Subcutaneous abdominal adipose tissue (tissue), 5 donors: ENCODE measurements at regions not wholly inside any gene's neighbourhood (a gene's known extent, or its start where the extent isn't known, plus 50 kb on each side); places are given as distances from the start of the nearest gene placed in this dataset.

Experiments
- H3K27ac ChIP-seq: one replicate; pipeline ENCODE4 v1.7.0; 2013; ENCODE audit warnings: low read depth, mild to moderate bottlenecking, inconsistent platforms, low read length, moderate library complexity
- H3K27me3 ChIP-seq, 5 donors: one replicate each; pipeline ENCODE4 v1.7.0; 2013; ENCODE audit warnings: low read length in 5 of 5, inconsistent platforms in 1 of 5; ENCODE audit not compliant: control insufficient read depth in 5 of 5, insufficient read depth in 4 of 5
- H3K36me3 ChIP-seq, 5 donors: one replicate each; pipeline ENCODE4 v1.7.0; 2013; ENCODE audit warnings: low read length in 5 of 5; ENCODE audit not compliant: control insufficient read depth in 5 of 5, insufficient read depth in 5 of 5
- H3K4me1 ChIP-seq, 5 donors: one replicate each; pipeline ENCODE4 v1.7.0; 2013; ENCODE audit warnings: low read length in 5 of 5, mild to moderate bottlenecking in 3 of 5, moderate library complexity in 1 of 5; ENCODE audit not compliant: control insufficient read depth in 5 of 5, insufficient read depth in 5 of 5
- H3K4me3 ChIP-seq, 5 donors: one replicate each; pipeline ENCODE4 v1.7.0; 2013; ENCODE audit warnings: low read length in 5 of 5, low read depth in 1 of 5
- H3K9ac ChIP-seq, 5 donors: one replicate each; pipeline ENCODE4 v1.7.0; 2013; ENCODE audit warnings: low read length in 5 of 5, mild to moderate bottlenecking in 4 of 5, moderate library complexity in 3 of 5
- H3K9me3 ChIP-seq, 5 donors: one replicate each; pipeline ENCODE4 v1.7.0; 2013; ENCODE audit warnings: low read length in 5 of 5; ENCODE audit not compliant: control insufficient read depth in 5 of 5
- donor health status: healthy.
- donor health status: healthy.
- donor health status: healthy.
- donor health status: healthy.
- donor health status: healthy.

GRCh38 chr1:198858033-198858432, 219.2 kb downstream of the PTPRC start:
- H3K9me3 ChIP-seq: no peaks in the 10 kb centered on the region

GRCh38 chr1:198860371-198860770, 221.5 kb downstream of the PTPRC start:
- no peaks in the 10 kb centered on the region for H3K4me1 ChIP-seq
- H3K9ac ChIP-seq: no peak overlapping the region
- H3K9me3 ChIP-seq: no peaks in the 10 kb centered on the region
- peaks cover 2 to 8% (median 4%) of the 10 kb centered on the region in 5 donors for H3K36me3 ChIP-seq
- H3K27ac ChIP-seq: no peak overlapping the region
- H3K4me3 ChIP-seq: no peak overlapping the region
- H3K27me3 ChIP-seq: no peaks in the 10 kb centered on the region

More at GRCh38 chr1:198858033-198858432, 219.2 kb downstream of the PTPRC start:
- Histone ChIP-seq H3K4me1 (no peaks in the 10 kb centered on the region), H3K4me3 (no peak overlapping the region), H3K9ac (no peak overlapping the region), H3K27ac (no peak overlapping the region), H3K36me3 (peaks cover 2 to 8% (median 4%) of the 10 kb centered on the region in 5 donors), H3K27me3 (no peaks in the 10 kb centered on the region)

- H3K27ac ChIP-seq: no peak overlapping the region
- H3K27me3 ChIP-seq: no peaks in the 10 kb centered on the region
- H3K4me3 ChIP-seq: no peak overlapping the region
- H3K4me1 ChIP-seq: no peaks in the 10 kb centered on the region
- no peaks in the 10 kb centered on the region for H3K9me3 ChIP-seq
- no peak overlapping the region for H3K9ac ChIP-seq
- H3K36me3 ChIP-seq: peaks cover 2 to 8% (median 4%) of the 10 kb centered on the region in 5 donors
Measured at GRCh38 chr1:198861636-198862035, 222.8 kb downstream of the PTPRC start.

- Histone ChIP-seq H3K4me1 (no peaks in the 10 kb centered on the region), H3K27ac (no peak overlapping the region), H3K4me3 (no peak overlapping the region), H3K27me3 (no peaks in the 10 kb centered on the region), H3K9ac (no peak overlapping the region), H3K36me3 (no peaks in the 10 kb centered on the region), H3K9me3 (no peaks in the 10 kb centered on the region)
Measured at GRCh38 chr1:198864695-198865094, 225.9 kb downstream of the PTPRC start.

- Histone ChIP-seq H3K9me3 (no peaks in the 10 kb centered on the region), H3K4me1 (no peaks in the 10 kb centered on the region), H3K27me3 (no peaks in the 10 kb centered on the region), H3K4me3 (no peak overlapping the region), H3K36me3 (no peaks in the 10 kb centered on the region), H3K27ac (no peak overlapping the region), H3K9ac (no peak overlapping the region)
Measured at GRCh38 chr1:198865319-198865718, 226.5 kb downstream of the PTPRC start.

- Histone ChIP-seq H3K36me3 (no peaks in the 10 kb centered on the region), H3K27me3 (no peaks in the 10 kb centered on the region), H3K9ac (no peak overlapping the region), H3K4me3 (no peak overlapping the region), H3K27ac (no peak overlapping the region), H3K9me3 (no peaks in the 10 kb centered on the region), H3K4me1 (no peaks in the 10 kb centered on the region)
Measured at GRCh38 chr1:198867182-198867581, 228.3 kb downstream of the PTPRC start.

GRCh38 chr1:198873696-198874230, 234.9 kb downstream of the PTPRC start:
- no peak overlapping the region for H3K4me3 ChIP-seq
- H3K27me3 ChIP-seq: no peaks in the 10 kb centered on the region
- H3K4me1 ChIP-seq: no peaks in the 10 kb centered on the region
- no peaks in the 10 kb centered on the region for H3K9me3 ChIP-seq
- no peaks in the 10 kb centered on the region for H3K36me3 ChIP-seq
- no peak overlapping the region for H3K27ac ChIP-seq
- no peak overlapping the region for H3K9ac ChIP-seq

GRCh38 chr1:198876371-198876871, 237.6 kb downstream of the PTPRC start:
- Histone ChIP-seq H3K27me3 (no peaks in the 10 kb centered on the region), H3K36me3 (no peaks in the 10 kb centered on the region), H3K9me3 (no peaks in the 10 kb centered on the region), H3K9ac (no peak overlapping the region), H3K4me3 (no peak overlapping the region), H3K27ac (no peak overlapping the region), H3K4me1 (peaks cover 0 to 3% (median 0%) of the 10 kb centered on the region in 5 donors)

GRCh38 chr1:198878566-198878965, 239.7 kb downstream of the PTPRC start:
- H3K9ac ChIP-seq: no peak overlapping the region
- peaks cover 0 to 3% (median 0%) of the 10 kb centered on the region in 5 donors for H3K4me1 ChIP-seq
- no peaks in the 10 kb centered on the region for H3K36me3 ChIP-seq
- H3K9me3 ChIP-seq: no peaks in the 10 kb centered on the region
- H3K27me3 ChIP-seq: no peaks in the 10 kb centered on the region
- H3K27ac ChIP-seq: no peak overlapping the region
- no peak overlapping the region for H3K4me3 ChIP-seq

GRCh38 chr1:198879711-198880306, 241.0 kb downstream of the PTPRC start:
- Histone ChIP-seq H3K4me3 (no peak overlapping the region), H3K9ac (no peak overlapping the region), H3K27me3 (no peaks in the 10 kb centered on the region), H3K9me3 (no peaks in the 10 kb centered on the region), H3K36me3 (no peaks in the 10 kb centered on the region), H3K4me1 (peaks cover 0 to 3% (median 0%) of the 10 kb centered on the region in 5 donors), H3K27ac (no peak overlapping the region)
